Large intestine (tissue), 3 donors: ENCODE measurements at regions not wholly inside any gene's neighbourhood (a gene's known extent, or its start where the extent isn't known, plus 50 kb on each side); places are given as distances from the start of the nearest gene placed in this dataset.
"Not testable (repeated sequence)": the region's sequence is repeated elsewhere in the genome, so short reads cannot be mapped to it uniquely, and the experiment has no call there.

Experiments
- DNase-seq, 2 donors: peaks; one replicate each; pipeline versions ENCODE4 v3.0.0 to v3.0.0-alpha.2; 2013
- H3K27ac ChIP-seq: one replicate; pipeline ENCODE4 v1.5.1; 2013; ENCODE audit warnings: low read length
- H3K27me3 ChIP-seq: 2 replicates; pipeline ENCODE4 v1.6.1; 2013; ENCODE audit warnings: low read length; ENCODE audit not compliant: control insufficient read depth, insufficient read depth
- H3K36me3 ChIP-seq: 2 replicates; pipeline ENCODE4 v1.6.1; 2013; ENCODE audit warnings: low read length; ENCODE audit not compliant: control insufficient read depth, insufficient read depth
- H3K4me1 ChIP-seq: one replicate; pipeline ENCODE4 v1.6.1; 2013; ENCODE audit warnings: low read length; ENCODE audit not compliant: control insufficient read depth, insufficient read depth
- H3K4me3 ChIP-seq: one replicate; pipeline ENCODE4 v1.5.1; 2013; ENCODE audit warnings: low read length
- H3K9me3 ChIP-seq: one replicate; pipeline ENCODE4 v1.6.1; 2013; ENCODE audit warnings: mild to moderate bottlenecking, low read depth, low read length, moderate library complexity; ENCODE audit not compliant: control insufficient read depth
- WGBS: methylation state at CpG from one replicate; pipeline ENCODE4 v1.1.5; 2013; ENCODE audit warnings: low lambda C conversion rate; ENCODE audit not compliant: insufficient coverage; 5-methylcytosine and 5-hydroxymethylcytosine counted together

DNA sequence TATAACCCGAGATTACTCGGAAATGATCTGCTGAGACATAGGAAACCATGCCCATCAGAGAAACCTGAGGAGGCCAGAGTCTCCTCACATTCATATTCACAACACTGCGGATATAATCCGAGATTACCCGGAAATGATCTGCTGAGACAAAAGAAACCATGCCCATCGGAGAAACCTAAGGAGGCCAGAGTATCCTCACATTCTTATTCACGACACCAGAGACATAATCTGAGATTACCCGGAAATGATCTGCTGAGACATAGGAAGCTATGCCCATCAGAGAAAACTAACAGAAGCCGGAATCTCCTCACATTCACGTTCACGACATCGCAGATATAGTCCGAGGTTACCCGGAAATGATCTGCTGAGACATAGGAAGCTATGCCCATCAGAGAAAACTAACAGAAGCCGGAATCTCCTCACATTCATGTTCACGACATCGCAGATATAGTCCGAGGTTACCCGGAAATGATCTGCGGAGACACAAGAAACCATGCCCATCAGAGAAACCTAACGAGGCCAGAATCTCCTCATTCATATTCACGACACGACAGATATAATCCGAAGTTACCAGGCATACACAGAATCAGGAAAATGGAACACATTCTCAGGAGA, 422.3 kb upstream of the AKR1E2 start:
- no peaks in the 10 kb centered on the region for H3K9me3 ChIP-seq
- no peak for DNase-seq
- WGBS = 92% methylated on average over 5 of the region's 24 CpGs
- H3K4me1 ChIP-seq = no peaks in the 10 kb centered on the region
- H3K27ac ChIP-seq = no peak overlapping the region
- no peaks in the 10 kb centered on the region for H3K36me3 ChIP-seq
- H3K27me3 ChIP-seq = no peaks in the 10 kb centered on the region
- no peak overlapping the region for H3K4me3 ChIP-seq

DNA sequence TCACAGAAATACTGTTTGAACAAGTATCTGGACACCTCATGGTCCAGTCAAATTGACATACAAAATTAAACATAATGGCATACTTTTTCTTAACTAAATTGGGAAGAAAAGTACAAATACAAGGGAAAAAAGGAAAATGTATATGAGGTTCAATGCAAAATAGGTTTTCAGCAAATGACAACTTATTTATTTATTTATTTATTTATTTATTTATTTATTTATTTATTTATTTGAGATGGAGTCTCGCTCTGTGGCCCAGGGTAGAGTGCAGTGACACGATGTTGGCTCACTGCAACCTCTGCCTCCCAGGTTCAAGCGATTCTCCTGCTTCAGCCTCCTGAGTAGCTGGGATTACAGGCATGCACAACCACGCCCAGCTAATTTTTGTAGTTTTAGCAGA, 424.9 kb upstream of the AKR1E2 start:
- H3K36me3 ChIP-seq, H3K9me3 ChIP-seq, DNase-seq, H3K4me1 ChIP-seq, H3K27ac ChIP-seq, H3K27me3 ChIP-seq, H3K4me3 ChIP-seq: not testable (repeated sequence)
- WGBS = no CpG with 5 or more reads among the region's 4 CpGs

DNA sequence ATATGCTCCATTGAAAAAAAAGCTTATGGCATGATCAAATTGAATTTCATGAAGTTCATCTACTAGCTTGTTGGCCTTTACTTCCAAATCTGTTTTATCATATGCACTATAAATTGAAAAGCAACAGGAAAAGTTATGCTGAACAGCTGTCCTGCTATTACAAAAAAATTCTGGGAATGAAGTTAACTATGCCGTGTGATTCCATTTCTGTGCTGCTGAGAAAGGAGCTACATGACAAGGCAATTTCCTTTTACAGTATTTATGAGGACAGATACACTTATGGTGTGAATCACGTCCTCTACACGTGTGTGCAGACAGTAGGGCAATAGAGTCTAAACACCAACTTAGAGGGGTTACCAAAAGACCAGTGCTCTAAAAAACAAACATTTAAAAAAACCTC, 426.5 kb upstream of the AKR1E2 start:
- Histone ChIP-seq H3K36me3 (no peaks in the 10 kb centered on the region), H3K27ac (no peak overlapping the region), H3K9me3 (no peaks in the 10 kb centered on the region), H3K4me3 (no peak overlapping the region), H3K4me1 (no peaks in the 10 kb centered on the region), H3K27me3 (no peaks in the 10 kb centered on the region)
- DNase-seq = no peak
- WGBS = 94% methylated on average over 3 of the region's 3 CpGs

DNA sequence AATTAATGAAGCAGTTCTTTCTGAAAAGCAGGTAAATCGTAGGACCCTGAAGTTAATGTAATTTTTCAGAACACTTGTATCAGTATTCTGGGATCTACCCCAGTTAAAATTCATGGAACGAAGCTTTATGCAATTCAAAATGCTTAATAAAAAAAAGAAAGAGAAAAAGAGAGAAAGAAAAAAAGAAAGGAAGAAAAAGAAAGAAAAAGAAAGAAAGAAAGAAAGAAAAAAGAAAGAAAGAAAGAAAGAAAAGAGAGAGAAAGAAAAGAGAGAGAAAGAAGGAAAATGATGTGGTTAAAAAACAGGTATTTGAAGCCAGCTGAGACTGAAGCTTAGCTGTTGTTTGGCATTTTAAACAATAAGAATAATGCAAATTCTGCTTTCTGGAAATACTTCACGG, 427.4 kb upstream of the AKR1E2 start:
- H3K27ac ChIP-seq = no peak overlapping the region
- no peaks in the 10 kb centered on the region for H3K9me3 ChIP-seq
- H3K4me3 ChIP-seq = no peak overlapping the region
- WGBS = 100% methylated on average over 2 of the region's 3 CpGs
- no peak for DNase-seq
- H3K27me3 ChIP-seq = no peaks in the 10 kb centered on the region
- no peaks in the 10 kb centered on the region for H3K4me1 ChIP-seq
- H3K36me3 ChIP-seq = no peaks in the 10 kb centered on the region

DNA sequence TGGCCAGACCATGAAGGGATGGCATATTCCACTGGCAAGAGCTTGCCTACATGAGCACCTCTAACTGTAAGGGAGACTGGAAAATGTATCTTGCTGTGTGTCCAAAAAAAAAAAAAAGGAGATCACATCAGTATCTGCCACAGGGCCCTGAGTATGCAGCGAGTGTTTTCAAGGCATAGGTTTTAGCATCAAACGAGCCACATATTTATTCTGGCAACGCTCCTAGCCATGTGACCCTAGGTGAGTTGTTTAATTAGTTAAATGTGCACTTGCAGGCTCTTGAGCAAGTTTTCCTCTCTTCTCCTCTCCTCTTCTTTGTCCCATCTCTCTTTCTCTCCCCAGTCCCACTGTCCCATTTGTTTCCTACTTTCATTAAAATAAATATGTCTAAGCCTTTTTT, 428.7 kb upstream of the AKR1E2 start:
- 71% methylated on average over 2 of the region's 3 CpGs for WGBS
- H3K27me3 ChIP-seq = no peaks in the 10 kb centered on the region
- DNase-seq = no peak

DNA sequence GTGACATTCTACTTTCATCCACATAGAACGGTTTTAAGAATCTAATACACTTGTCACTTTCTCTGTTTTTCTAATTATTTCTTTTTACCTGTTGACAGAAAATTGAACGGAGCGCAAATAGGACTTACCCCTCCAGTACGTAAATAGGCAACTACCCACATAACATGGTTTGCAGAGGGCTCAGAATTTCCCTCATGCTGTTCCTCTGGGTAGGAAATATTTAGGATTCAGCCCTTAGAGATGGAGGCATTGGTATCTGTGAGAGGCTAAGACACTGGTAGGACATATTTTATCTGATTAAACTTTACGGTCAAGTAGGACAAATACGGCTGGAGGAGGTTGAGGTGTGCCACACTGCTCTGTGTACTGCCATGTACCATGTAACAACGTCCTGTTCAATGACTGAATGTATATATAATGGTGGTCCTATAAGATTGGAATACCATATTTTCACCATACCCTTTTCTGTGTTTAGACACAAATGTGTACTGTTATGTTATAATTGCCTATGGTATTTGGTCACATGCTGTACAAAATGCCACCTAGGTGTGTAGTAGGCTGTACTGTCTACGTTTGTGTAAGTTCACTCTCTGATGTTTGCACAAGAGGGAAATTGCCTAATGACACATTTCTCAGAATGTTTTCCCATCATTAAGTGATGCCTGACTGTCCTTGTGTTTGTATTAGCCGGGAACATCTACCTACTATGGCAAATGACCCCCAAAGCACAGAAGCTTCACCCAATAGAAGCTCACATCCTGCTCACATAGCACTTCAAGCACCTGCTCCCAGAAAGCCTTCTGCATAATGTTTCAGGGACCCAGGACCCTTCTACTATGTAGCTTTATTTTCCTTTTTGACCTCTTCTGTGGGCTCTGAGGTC, 429.4 kb upstream of the AKR1E2 start:
- WGBS = 90% methylated on average over 3 of the region's 9 CpGs
- no peaks in the 10 kb centered on the region for H3K27me3 ChIP-seq
- no peaks in the 10 kb centered on the region for H3K4me1 ChIP-seq
- H3K9me3 ChIP-seq = no peaks in the 10 kb centered on the region
- no peak overlapping the region for H3K27ac ChIP-seq
- no peaks in the 10 kb centered on the region for H3K36me3 ChIP-seq
- no peak for DNase-seq
- no peak overlapping the region for H3K4me3 ChIP-seq

More for the DNA sequence above, 428.7 kb upstream of the AKR1E2 start:
- Histone ChIP-seq H3K9me3 (no peaks in the 10 kb centered on the region), H3K27ac (no peak overlapping the region), H3K4me1 (no peaks in the 10 kb centered on the region), H3K4me3 (no peak overlapping the region), H3K36me3 (no peaks in the 10 kb centered on the region)

DNA sequence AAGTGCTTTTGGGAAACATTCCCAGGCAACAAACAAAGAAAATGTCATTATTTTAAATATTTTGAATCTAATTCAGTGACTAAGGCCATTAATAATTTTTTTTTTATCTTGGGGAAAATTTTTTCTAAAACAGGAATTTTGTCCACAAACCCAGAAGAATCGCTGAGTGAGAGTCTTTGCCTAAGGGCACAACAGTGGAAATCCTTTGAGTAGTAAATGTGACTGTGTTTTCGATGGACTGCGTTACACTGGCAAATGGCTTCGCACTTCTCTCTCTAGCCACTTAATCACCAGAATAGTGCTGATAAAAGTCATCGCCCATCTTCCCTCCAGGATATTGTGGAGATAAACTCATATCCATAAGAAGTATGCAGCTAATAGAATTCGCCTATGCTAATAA, 430.3 kb upstream of the AKR1E2 start:
- Histone ChIP-seq H3K36me3 (no peaks in the 10 kb centered on the region), H3K27me3 (no peaks in the 10 kb centered on the region), H3K27ac (no peak overlapping the region), H3K9me3 (no peaks in the 10 kb centered on the region), H3K4me1 (no peaks in the 10 kb centered on the region), H3K4me3 (no peak overlapping the region)
- no CpG with 5 or more reads among the region's 6 CpGs for WGBS
- DNase-seq = no peak

DNA sequence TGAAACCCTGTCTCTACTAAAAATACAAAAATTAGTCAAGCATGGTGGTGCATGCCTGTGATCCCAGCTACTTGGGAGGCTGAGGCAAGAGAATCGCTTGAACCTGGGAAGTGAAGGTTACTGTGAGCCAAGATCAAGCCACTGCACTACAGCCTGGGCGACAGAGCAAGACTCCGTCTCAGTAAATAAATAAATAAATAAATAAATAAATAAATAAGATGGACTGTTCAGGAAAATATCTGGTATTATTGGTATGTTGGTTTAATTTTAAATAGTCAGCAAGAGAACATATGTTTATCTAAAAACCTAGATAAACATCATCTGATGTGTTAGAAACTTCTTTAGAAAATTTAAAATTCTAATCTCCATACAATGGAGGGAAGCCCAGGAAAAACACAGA, 431.6 kb upstream of the AKR1E2 start:
- WGBS = no CpG with 5 or more reads among the region's 3 CpGs
- not testable (repeated sequence) for H3K9me3 ChIP-seq, H3K27me3 ChIP-seq, H3K36me3 ChIP-seq, H3K27ac ChIP-seq, H3K4me3 ChIP-seq, DNase-seq, H3K4me1 ChIP-seq

DNA sequence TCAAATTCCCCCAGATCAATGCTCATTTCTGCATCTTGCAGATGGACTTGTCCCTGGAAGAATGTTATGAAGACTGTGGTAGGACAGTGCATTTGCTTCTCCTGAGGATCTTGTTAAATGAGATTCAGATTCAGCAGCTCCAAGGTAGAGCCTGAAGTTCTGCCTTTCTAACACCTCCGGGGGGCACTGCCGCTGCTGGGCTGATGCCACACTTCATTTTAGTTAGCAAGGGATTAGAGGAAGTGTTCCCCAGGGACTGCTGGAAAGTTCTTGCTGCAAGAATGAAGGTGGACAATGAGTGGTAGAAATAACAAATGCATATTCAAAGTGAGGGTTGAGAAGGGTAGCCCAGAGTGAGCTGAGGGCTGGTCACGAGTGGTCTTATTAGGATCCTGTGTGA, 434.3 kb upstream of the AKR1E2 start:
- Histone ChIP-seq H3K9me3 (no peaks in the 10 kb centered on the region), H3K4me1 (no peaks in the 10 kb centered on the region), H3K27me3 (no peaks in the 10 kb centered on the region), H3K27ac (no peak overlapping the region), H3K4me3 (no peak overlapping the region), H3K36me3 (no peaks in the 10 kb centered on the region)
- DNase-seq = no peak
- WGBS = no CpG with 5 or more reads among the region's 3 CpGs

DNA sequence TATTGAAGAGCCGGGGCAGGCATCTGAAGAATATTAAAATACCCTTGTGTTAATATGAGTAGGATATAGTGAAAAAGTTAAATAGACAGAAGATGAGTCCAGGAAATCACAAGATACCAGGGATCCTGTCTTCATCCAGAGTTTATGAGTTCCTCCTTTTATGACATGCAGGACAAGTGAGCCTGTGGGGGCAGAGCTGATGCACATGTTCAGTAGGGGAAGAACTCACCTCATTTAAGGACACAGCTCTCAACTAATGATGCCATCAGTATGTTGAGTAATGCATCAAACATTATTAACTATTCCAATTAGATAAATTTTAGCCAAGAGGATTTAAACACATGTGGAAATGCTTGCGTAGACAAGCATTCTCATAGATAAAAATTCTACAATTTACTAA, 435.8 kb upstream of the AKR1E2 start:
- no peaks in the 10 kb centered on the region for H3K9me3 ChIP-seq
- WGBS = 100% methylated on average over 2 of the region's 2 CpGs

More for the DNA sequence above, 435.8 kb upstream of the AKR1E2 start:
- Histone ChIP-seq H3K36me3 (no peaks in the 10 kb centered on the region), H3K27ac (no peak overlapping the region), H3K4me1 (no peaks in the 10 kb centered on the region), H3K4me3 (no peak overlapping the region), H3K27me3 (no peaks in the 10 kb centered on the region)
- DNase-seq = no peak
